DND-41 (cell line): ENCODE measurements at regions not wholly inside any gene's neighbourhood (a gene's known extent, or its start where the extent isn't known, plus 50 kb on each side); places are given as distances from the start of the nearest gene placed in this dataset.

Source experiments
- ATAC-seq: fragments of 200-7000 bp; cut with Tn5 transposase; 3 replicates; pipeline ENCODE4 v1.9.1; 2021; ENCODE audit warnings: low read depth; ENCODE audit not compliant: insufficient read depth
- DNase-seq: peaks from one replicate; pipeline ENCODE4 v3.0.0-alpha.2; 2020
- H2AFZ ChIP-seq: 2 replicates; pipeline ENCODE4 v1.6.0; 2012; ENCODE audit warnings: low read depth, low read length
- H3K27ac ChIP-seq: 2 replicates; pipeline ENCODE4 v1.5.1; 2012; ENCODE audit warnings: low read length, inconsistent platforms
- H3K27me3 ChIP-seq: fragments of 200-600 bp; sonication (generic); 2 replicates; pipeline ENCODE4 v1.6.0; 2012; ENCODE audit warnings: low read length, mild to moderate bottlenecking, inconsistent platforms; ENCODE audit not compliant: insufficient read depth, poor library complexity
- H3K36me3 ChIP-seq: 2 replicates; pipeline ENCODE4 v1.5.1; 2012; ENCODE audit warnings: low read length, inconsistent platforms; ENCODE audit not compliant: insufficient read depth
- H3K4me1 ChIP-seq: 2 replicates; pipeline ENCODE4 v1.5.1; 2012; ENCODE audit warnings: mild to moderate bottlenecking, low read length; ENCODE audit not compliant: insufficient read depth
- H3K4me2 ChIP-seq: 2 replicates; pipeline ENCODE4 v1.6.0; 2012; ENCODE audit warnings: mild to moderate bottlenecking, moderate library complexity, low read length, inconsistent platforms; ENCODE audit not compliant: insufficient read depth
- H3K4me3 ChIP-seq, 2 experiments: fragments of 200-600 bp in 1 of 2; shearing (Covaris generic) in 1 of 2; 2 replicates each; pipeline ENCODE4 v1.5.1; 2012 to 2016; ENCODE audit warnings: inconsistent platforms in 2 of 2, low read length in 2 of 2, mild to moderate bottlenecking in 2 of 2, low read depth in 1 of 2, moderate library complexity in 1 of 2
- H3K79me2 ChIP-seq: 2 replicates; pipeline ENCODE4 v1.6.0; 2012; ENCODE audit warnings: low read length, inconsistent platforms; ENCODE audit not compliant: insufficient read depth
- H3K9ac ChIP-seq: 2 replicates; pipeline ENCODE4 v1.6.0; 2012; ENCODE audit warnings: low read depth, mild to moderate bottlenecking, inconsistent platforms, low read length, moderate library complexity
- H3K9me3 ChIP-seq: 2 replicates; pipeline ENCODE4 v1.5.1; 2012; ENCODE audit warnings: low read length, moderate library complexity, mild to moderate bottlenecking, inconsistent platforms; ENCODE audit not compliant: insufficient read depth, severe bottlenecking
- H4K20me1 ChIP-seq: 2 replicates; pipeline ENCODE4 v1.6.0; 2012; ENCODE audit warnings: low read length; ENCODE audit not compliant: insufficient read depth
- CTCF ChIP-seq: IDR thresholded peaks from 2 replicates; pipeline ENCODE4 v1.5.1; 2012; ENCODE audit warnings: borderline replicate concordance, low read length, moderate library complexity, mild to moderate bottlenecking; ENCODE audit not compliant: poor library complexity, severe bottlenecking; ENCODE audit errors: extremely low read depth
- EZH2 ChIP-seq: IDR thresholded peaks from 3 replicates; pipeline ENCODE4 v1.6.1; 2012; ENCODE audit warnings: borderline replicate concordance, low read depth, mild to moderate bottlenecking, moderate library complexity, low read length, inconsistent platforms; ENCODE audit not compliant: severe bottlenecking

- ATAC-seq (no peak), DNase-seq (no peak)
- no peaks in the 10 kb centered on the region for H4K20me1 ChIP-seq
- no peaks in the 10 kb centered on the region for H3K9me3 ChIP-seq
- no peak overlapping the region for H2AFZ ChIP-seq
- no peak for TF ChIP-seq CTCF
- TF ChIP-seq EZH2, result no peak
- H3K79me2 ChIP-seq, result no peaks in the 10 kb centered on the region
- H3K4me2 ChIP-seq, result no peak overlapping the region
- H3K4me3 ChIP-seq, result no peak overlapping the region
- no peaks in the 10 kb centered on the region for H3K27me3 ChIP-seq
- H3K36me3 ChIP-seq, result no peaks in the 10 kb centered on the region
- no peak overlapping the region for H3K27ac ChIP-seq
- H3K4me1 ChIP-seq, result no peaks in the 10 kb centered on the region
- no peak overlapping the region for H3K9ac ChIP-seq
These were observed 90.9 kb downstream of the CPZ start for GRCh38 chr4:8683462-8683861.

- Histone ChIP-seq H3K36me3 (no peaks in the 10 kb centered on the region), H3K9ac (no peak overlapping the region), H4K20me1 (no peaks in the 10 kb centered on the region), H3K27me3 (no peaks in the 10 kb centered on the region), H3K9me3 (no peaks in the 10 kb centered on the region), H3K4me3 (no peak overlapping the region), H3K4me2 (no peak overlapping the region), H2AFZ (no peak overlapping the region), H3K27ac (no peak overlapping the region), H3K4me1 (no peaks in the 10 kb centered on the region), H3K79me2 (no peaks in the 10 kb centered on the region)
- no peak for TF ChIP-seq EZH2
- no peak for TF ChIP-seq CTCF
- no peak for ATAC-seq
- no peak for DNase-seq
These were observed 90.2 kb downstream of the CPZ start for GRCh38 chr4:8682725-8683124.

GRCh38 chr4:8682296-8682695, 89.7 kb downstream of the CPZ start:
- TF ChIP-seq EZH2 (no peak), CTCF (no peak)
- H3K79me2 ChIP-seq, result no peaks in the 10 kb centered on the region
- no peak for DNase-seq
- no peak overlapping the region for H3K27ac ChIP-seq
- no peak overlapping the region for H3K9ac ChIP-seq
- ATAC-seq, result no peak
- no peak overlapping the region for H2AFZ ChIP-seq
- no peaks in the 10 kb centered on the region for H4K20me1 ChIP-seq
- H3K4me3 ChIP-seq, result no peak overlapping the region
- H3K9me3 ChIP-seq, result no peaks in the 10 kb centered on the region
- H3K27me3 ChIP-seq, result no peaks in the 10 kb centered on the region
- H3K4me2 ChIP-seq, result no peak overlapping the region
- H3K4me1 ChIP-seq, result no peaks in the 10 kb centered on the region
- H3K36me3 ChIP-seq, result no peaks in the 10 kb centered on the region

GRCh38 chr4:8681391-8681790, 88.8 kb downstream of the CPZ start:
- Histone ChIP-seq H2AFZ (no peak overlapping the region), H3K4me1 (no peaks in the 10 kb centered on the region), H3K36me3 (no peaks in the 10 kb centered on the region), H3K9me3 (no peaks in the 10 kb centered on the region), H3K27ac (no peak overlapping the region), H3K4me3 (no peak overlapping the region), H3K9ac (no peak overlapping the region), H3K27me3 (no peaks in the 10 kb centered on the region), H4K20me1 (no peaks in the 10 kb centered on the region), H3K79me2 (no peaks in the 10 kb centered on the region), H3K4me2 (no peak overlapping the region)
- ATAC-seq (no peak), DNase-seq (no peak)
- TF ChIP-seq EZH2 (no peak), CTCF (no peak)
